ENCODE measurements at regions not wholly inside any gene's neighbourhood (a gene's known extent, or its start where the extent isn't known, plus 50 kb on each side); places are given as distances from the start of the nearest gene placed in this dataset.

GRCh38 chr15:77717333-77717990 is 84.8 kb upstream of the LINGO1 start:
- DNase-seq (ENCODE audit: low read depth) = no peak
- TF ChIP-seq CTCF (conservative IDR thresholded peaks at IDR 0.05; ENCODE audit: control insufficient read depth, insufficient read depth, low read depth, low read length) = no peak
- H3K4me3 ChIP-seq (ENCODE audit: control insufficient read depth, low read depth, low read length) = no peak overlapping the region

DNA sequence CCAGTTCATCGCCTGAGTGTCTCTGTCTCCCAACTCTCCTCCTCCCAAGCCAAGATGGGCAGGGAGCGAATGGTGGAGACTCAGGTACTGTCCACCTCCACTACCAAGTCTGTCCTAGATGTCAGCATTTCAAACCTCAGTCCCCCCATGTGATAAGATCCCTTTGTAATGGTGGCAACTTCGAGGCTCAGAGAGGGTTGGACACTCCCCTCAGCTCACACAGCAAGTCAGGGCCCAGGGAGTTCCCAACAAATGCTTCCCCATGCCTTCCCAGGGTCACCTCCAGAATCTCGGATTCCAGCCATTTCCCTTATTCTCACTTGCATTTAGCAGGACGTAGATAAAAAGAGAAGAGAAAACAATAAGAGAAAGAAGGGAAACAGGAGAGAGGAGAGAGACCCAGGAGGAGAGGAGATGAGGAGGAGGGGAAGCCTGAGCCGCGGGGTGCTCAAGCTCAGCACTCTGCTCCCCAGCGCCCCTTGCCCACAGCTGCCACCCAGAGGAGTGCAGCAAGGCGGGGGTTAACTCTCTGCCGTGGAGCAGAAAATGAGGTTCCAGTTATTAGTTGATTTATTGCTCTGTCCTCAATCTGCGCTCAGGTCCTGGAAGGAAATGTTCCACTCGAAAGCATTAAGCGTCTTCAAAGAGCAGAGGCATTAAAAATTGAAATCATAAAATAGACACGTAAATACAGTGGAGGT is 84.1 kb upstream of the LINGO1 start:
- no peak for DNase-seq (ENCODE audit: low read depth)
- no peak for TF ChIP-seq CTCF (conservative IDR thresholded peaks at IDR 0.05; ENCODE audit: control insufficient read depth, insufficient read depth, low read depth, low read length)
- no peak overlapping the region for H3K4me3 ChIP-seq (ENCODE audit: control insufficient read depth, low read depth, low read length)

DNA sequence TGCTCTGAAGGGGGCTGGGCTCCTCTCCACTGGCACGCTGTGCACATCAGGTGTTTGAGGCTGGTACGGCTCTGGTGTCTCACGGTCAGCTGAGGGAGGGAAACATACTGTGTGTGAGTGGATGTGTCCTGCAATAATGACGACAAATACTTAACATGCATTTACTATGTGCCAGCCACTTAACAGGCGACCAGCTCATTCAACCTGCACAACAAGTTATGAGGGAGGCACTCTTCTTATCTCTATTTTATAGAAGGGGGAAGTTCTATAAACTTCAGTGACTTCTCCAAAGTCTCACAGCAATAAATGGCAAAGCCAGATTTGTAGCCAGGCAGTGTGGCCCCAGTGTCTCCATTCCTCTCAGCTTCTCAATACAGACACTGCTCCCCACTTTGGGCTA is 83.1 kb upstream of the LINGO1 start:
- no peak for TF ChIP-seq CTCF (conservative IDR thresholded peaks at IDR 0.05; ENCODE audit: control insufficient read depth, insufficient read depth, low read depth, low read length)
- no peak for DNase-seq (ENCODE audit: low read depth)

DNA sequence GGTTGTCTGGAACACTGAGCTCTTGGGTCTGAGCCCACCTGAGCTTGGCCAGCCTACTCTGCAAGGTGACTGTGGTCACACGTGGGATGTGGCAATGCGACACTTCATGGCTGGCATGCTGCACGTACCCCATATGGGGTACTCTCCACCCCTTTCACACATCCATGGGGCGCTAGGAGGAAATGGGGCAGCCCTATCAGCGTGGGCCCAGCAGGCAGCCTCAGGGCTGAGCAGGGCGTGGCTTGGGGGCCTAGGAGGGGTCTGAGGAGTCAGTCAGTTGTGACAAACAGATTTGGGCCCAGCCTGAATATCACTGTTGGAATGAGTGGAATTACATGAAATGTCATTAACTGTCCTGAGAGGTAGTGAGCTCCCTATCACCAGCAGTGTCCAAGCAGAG is 82.3 kb upstream of the LINGO1 start:
- no peak for DNase-seq (ENCODE audit: low read depth)
- H3K4me3 ChIP-seq (ENCODE audit: control insufficient read depth, low read depth, low read length) = no peak overlapping the region
- no peak for TF ChIP-seq CTCF (conservative IDR thresholded peaks at IDR 0.05; ENCODE audit: control insufficient read depth, insufficient read depth, low read depth, low read length)

More for the DNA sequence above, 83.1 kb upstream of the LINGO1 start:
- no peak overlapping the region for H3K4me3 ChIP-seq (ENCODE audit: control insufficient read depth, low read depth, low read length)

GRCh38 chr15:77714555-77714954 is 81.8 kb upstream of the LINGO1 start:
- DNase-seq (ENCODE audit: low read depth) = no peak
- no peak overlapping the region for H3K4me3 ChIP-seq (ENCODE audit: control insufficient read depth, low read depth, low read length)
- no peak for TF ChIP-seq CTCF (conservative IDR thresholded peaks at IDR 0.05; ENCODE audit: control insufficient read depth, insufficient read depth, low read depth, low read length)

DNA sequence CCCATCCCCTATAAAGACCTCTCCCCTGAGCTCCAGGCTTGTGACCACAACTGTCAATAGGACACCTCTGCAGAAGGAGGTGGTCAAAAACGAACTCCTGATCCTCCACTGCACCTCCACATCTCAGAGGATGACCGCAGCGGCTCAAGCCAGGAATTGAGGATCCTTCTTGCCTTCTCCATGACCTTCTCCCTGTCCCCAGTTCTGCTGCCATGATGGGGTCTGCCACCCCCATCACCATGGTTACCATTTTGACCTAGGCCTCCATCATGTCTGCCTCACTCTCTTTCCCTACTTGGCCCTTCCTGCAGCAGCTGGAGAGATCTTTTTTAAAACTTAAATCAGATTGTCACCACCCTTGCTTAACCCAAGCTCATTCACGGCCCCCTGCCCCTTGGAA is 81.3 kb upstream of the LINGO1 start:
- no peak for TF ChIP-seq CTCF (conservative IDR thresholded peaks at IDR 0.05; ENCODE audit: control insufficient read depth, insufficient read depth, low read depth, low read length)
- no peak for DNase-seq (ENCODE audit: low read depth)
- H3K4me3 ChIP-seq (ENCODE audit: control insufficient read depth, low read depth, low read length) = no peak overlapping the region

Measured in fibroblast of mammary gland (primary cell).